ENCODE measurements at regions not wholly inside any gene's neighbourhood (a gene's known extent, or its start where the extent isn't known, plus 50 kb on each side); places are given as distances from the start of the nearest gene placed in this dataset.

- Histone ChIP-seq H3K4me1 (ENCODE audit: insufficient read depth, low read length) (peaks cover 4% of the 10 kb centered on the region), H3K4me2 (ENCODE audit: insufficient read depth, low read length) (no peak overlapping the region), H3K36me3 (ENCODE audit: insufficient read depth, low read length) (no peaks in the 10 kb centered on the region), H4K20me1 (ENCODE audit: insufficient read depth, low read length) (no peaks in the 10 kb centered on the region), H3K27ac (ENCODE audit: low read length) (peak overlapping the region; percentile 49), H3K9me3 (ENCODE audit: insufficient read depth, low read length, severe bottlenecking) (no peaks in the 10 kb centered on the region), H3K4me3 (ENCODE audit: low read depth in 1 of 2, low read length in 2 of 2) (no peak overlapping the region), H3K79me2 (ENCODE audit: insufficient read depth, low read length) (no peaks in the 10 kb centered on the region), H3K9ac (ENCODE audit: low read depth, low read length) (no peak overlapping the region), H3K27me3 (ENCODE audit: insufficient read depth, low read length, poor library complexity) (no peaks in the 10 kb centered on the region), H2AFZ (ENCODE audit: low read depth, low read length) (no peak overlapping the region)
- no peak for TF ChIP-seq CTCF (IDR thresholded peaks at IDR 0.05; ENCODE audit: borderline replicate concordance, extremely low read depth, low read length, poor library complexity, severe bottlenecking)
- TF ChIP-seq EZH2 (IDR thresholded peaks at IDR 0.05; ENCODE audit: borderline replicate concordance, low read depth, low read length, severe bottlenecking): no peak
- no peak for DNase-seq
- ATAC-seq (ENCODE audit: insufficient read depth, low read depth): no peak
Observed at GRCh38 chr6:26243752-26244151, 121.2 kb upstream of the BTN3A2 start.

- Histone ChIP-seq H3K79me2 (ENCODE audit: insufficient read depth, low read length) (peaks cover 5% of the 10 kb centered on the region; the same call in 1 of the 2 replicates), H3K4me3 (ENCODE audit: low read depth in 1 of 2, low read length in 2 of 2) (no peak overlapping the region), H4K20me1 (ENCODE audit: insufficient read depth, low read length) (no peaks in the 10 kb centered on the region), H3K9ac (ENCODE audit: low read depth, low read length) (no peak overlapping the region), H3K36me3 (ENCODE audit: insufficient read depth, low read length) (no peaks in the 10 kb centered on the region; the same call in 1 of the 2 replicates), H3K4me1 (ENCODE audit: insufficient read depth, low read length) (peaks cover 15% of the 10 kb centered on the region), H3K9me3 (ENCODE audit: insufficient read depth, low read length, severe bottlenecking) (no peaks in the 10 kb centered on the region), H3K27ac (ENCODE audit: low read length) (peak overlapping the region; percentile 35; the same call in 1 of the 2 replicates), H3K27me3 (ENCODE audit: insufficient read depth, low read length, poor library complexity) (no peaks in the 10 kb centered on the region), H2AFZ (ENCODE audit: low read depth, low read length) (no peak overlapping the region), H3K4me2 (ENCODE audit: insufficient read depth, low read length) (no peak overlapping the region)
- TF ChIP-seq EZH2 (IDR thresholded peaks at IDR 0.05; ENCODE audit: borderline replicate concordance, low read depth, low read length, severe bottlenecking): no peak
- TF ChIP-seq CTCF (IDR thresholded peaks at IDR 0.05; ENCODE audit: borderline replicate concordance, extremely low read depth, low read length, poor library complexity, severe bottlenecking): no peak
- DNase-seq: no peak
- ATAC-seq (ENCODE audit: insufficient read depth, low read depth): no peak
Observed at GRCh38 chr6:26246058-26246457, 118.9 kb upstream of the BTN3A2 start.

- no peaks in the 10 kb centered on the region for H3K27me3 ChIP-seq (ENCODE audit: insufficient read depth, low read length, poor library complexity)
- no peaks in the 10 kb centered on the region for H3K9me3 ChIP-seq (ENCODE audit: insufficient read depth, low read length, severe bottlenecking)
- H3K36me3 ChIP-seq (ENCODE audit: insufficient read depth, low read length): peaks cover under 1% of the 10 kb centered on the region; the same call in 1 of the 2 replicates
- peak overlapping the region; percentile 35 for H3K27ac ChIP-seq (ENCODE audit: low read length)
- H2AFZ ChIP-seq (ENCODE audit: low read depth, low read length): no peak overlapping the region
- H3K4me3 ChIP-seq (ENCODE audit: low read depth in 1 of 2, low read length in 2 of 2): no peak overlapping the region
- DNase-seq: no peak
- no peak overlapping the region for H3K4me2 ChIP-seq (ENCODE audit: insufficient read depth, low read length)
- H3K9ac ChIP-seq (ENCODE audit: low read depth, low read length): no peak overlapping the region
- ATAC-seq (ENCODE audit: insufficient read depth, low read depth): no peak
- TF ChIP-seq CTCF (IDR thresholded peaks at IDR 0.05; ENCODE audit: borderline replicate concordance, extremely low read depth, low read length, poor library complexity, severe bottlenecking) (no peak), EZH2 (IDR thresholded peaks at IDR 0.05; ENCODE audit: borderline replicate concordance, low read depth, low read length, severe bottlenecking) (no peak)
- H3K79me2 ChIP-seq (ENCODE audit: insufficient read depth, low read length): peaks cover 6% of the 10 kb centered on the region
- peaks cover 15% of the 10 kb centered on the region for H3K4me1 ChIP-seq (ENCODE audit: insufficient read depth, low read length)
- peaks cover under 1% of the 10 kb centered on the region; the same call in 1 of the 2 replicates for H4K20me1 ChIP-seq (ENCODE audit: insufficient read depth, low read length)
Observed at GRCh38 chr6:26246553-26246952, 118.4 kb upstream of the BTN3A2 start.

GRCh38 chr6:26249707-26249956 lies 115.4 kb upstream of the BTN3A2 start:
- H4K20me1 ChIP-seq (ENCODE audit: insufficient read depth, low read length): peaks cover 6% of the 10 kb centered on the region; the same call in 1 of the 2 replicates
- ATAC-seq (ENCODE audit: insufficient read depth, low read depth): peak; percentile 39
- H3K4me1 ChIP-seq (ENCODE audit: insufficient read depth, low read length): peaks cover 24% of the 10 kb centered on the region
- H3K9ac ChIP-seq (ENCODE audit: low read depth, low read length): peak overlapping the region; percentile 89
- no peak overlapping the region; the same call in 1 of the 2 replicates for H2AFZ ChIP-seq (ENCODE audit: low read depth, low read length)
- DNase-seq: no peak
- H3K9me3 ChIP-seq (ENCODE audit: insufficient read depth, low read length, severe bottlenecking): no peaks in the 10 kb centered on the region
- H3K4me2 ChIP-seq (ENCODE audit: insufficient read depth, low read length): peak overlapping the region; percentile 65
- H3K27me3 ChIP-seq (ENCODE audit: insufficient read depth, low read length, poor library complexity): no peaks in the 10 kb centered on the region
- peak overlapping the region; percentile 52 to 67; a peak in 3 of 4 replicates for H3K4me3 ChIP-seq (ENCODE audit: low read depth in 1 of 2, low read length in 2 of 2)
- peak overlapping the region; percentile 98 for H3K27ac ChIP-seq (ENCODE audit: low read length)
- H3K79me2 ChIP-seq (ENCODE audit: insufficient read depth, low read length): peaks cover 27% of the 10 kb centered on the region
- peaks cover 7% of the 10 kb centered on the region; the same call in 1 of the 2 replicates for H3K36me3 ChIP-seq (ENCODE audit: insufficient read depth, low read length)
- TF ChIP-seq CTCF (IDR thresholded peaks at IDR 0.05; ENCODE audit: borderline replicate concordance, extremely low read depth, low read length, poor library complexity, severe bottlenecking) (peak; percentile 26), EZH2 (IDR thresholded peaks at IDR 0.05; ENCODE audit: borderline replicate concordance, low read depth, low read length, severe bottlenecking) (no peak)
